ENCODE measurements at regions not wholly inside any gene's neighbourhood (a gene's known extent, or its start where the extent isn't known, plus 50 kb on each side); places are given as distances from the start of the nearest gene placed in this dataset.
A peak's percentile ranks its signal among the peaks of the same experiment; 100 is the strongest.

DNA sequence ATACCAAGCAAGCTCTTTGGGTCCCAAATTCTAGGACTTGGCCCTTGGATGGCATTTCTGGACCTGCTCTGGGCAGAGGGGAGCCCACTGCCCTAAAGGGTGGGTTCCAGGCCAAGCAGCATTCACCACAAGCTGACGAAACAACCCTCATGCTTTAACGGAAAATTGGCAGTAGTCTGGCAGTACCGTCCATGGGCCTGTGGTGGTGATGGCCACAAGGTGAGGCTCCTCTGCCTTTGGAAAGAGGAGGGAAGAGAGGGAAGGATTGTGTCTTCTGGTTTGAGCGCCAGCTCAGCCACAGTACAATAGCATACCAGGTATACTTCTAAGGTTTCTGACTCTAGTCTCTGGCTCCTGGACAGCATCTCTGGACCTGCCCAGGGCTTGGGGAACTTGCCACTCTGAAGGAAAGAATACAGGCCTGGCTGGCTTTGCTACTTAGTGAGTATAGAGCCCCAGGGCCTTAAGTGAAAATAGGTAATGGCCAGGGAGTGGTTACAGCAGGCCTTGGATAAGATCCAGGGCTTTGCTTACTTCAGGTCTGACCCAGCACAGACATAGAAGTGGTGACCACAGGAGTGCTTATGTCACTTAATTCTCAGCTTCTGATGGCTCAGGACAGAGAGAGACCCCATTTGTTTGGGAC, 595.5 kb downstream of the LMO7 start:
- no peak for DNase-seq (ENCODE audit: low read depth in 3 of 3, low spot score in 2 of 3)

DNA sequence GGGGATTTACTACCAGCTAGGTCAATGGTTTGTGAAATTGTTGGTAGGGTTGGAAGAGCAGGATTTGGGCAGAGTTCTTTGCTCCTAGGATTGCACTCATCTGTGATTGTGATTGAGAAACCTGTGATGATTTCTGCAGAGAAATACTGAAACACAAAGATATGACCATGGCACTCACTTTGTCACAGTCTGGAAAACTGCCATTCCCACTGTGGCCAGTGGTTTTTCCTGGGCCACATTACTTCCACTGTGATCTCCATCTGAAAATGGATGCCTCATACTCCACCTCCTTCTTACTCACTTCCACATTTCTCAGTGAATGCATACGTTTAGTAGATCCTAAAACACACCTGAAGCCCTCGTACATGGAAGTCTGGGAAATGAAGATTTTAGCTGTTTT, 593.2 kb downstream of the LMO7 start:
- no peak for DNase-seq (ENCODE audit: low read depth in 3 of 3, low spot score in 2 of 3)

DNA sequence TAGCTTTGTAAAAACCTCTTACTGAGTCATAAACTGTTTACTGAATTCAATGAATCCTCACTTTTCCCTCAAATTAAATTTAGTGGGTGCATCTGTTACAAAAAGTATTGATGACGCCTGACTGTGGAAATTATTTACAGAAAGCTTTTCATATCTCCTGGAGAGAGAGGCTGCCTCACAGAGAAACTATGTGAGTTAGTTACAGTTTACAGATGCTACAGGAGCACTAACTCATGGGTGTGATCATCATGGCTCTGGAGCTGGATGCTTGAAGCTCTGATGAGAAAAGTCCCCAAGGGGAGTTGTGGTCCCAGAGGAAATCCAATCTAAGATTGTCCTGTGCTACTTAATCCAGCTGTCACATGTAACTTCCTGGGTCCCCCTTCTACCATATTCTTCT, 590.8 kb downstream of the LMO7 start:
- no peak for DNase-seq (ENCODE audit: low read depth in 3 of 3, low spot score in 2 of 3)

DNA sequence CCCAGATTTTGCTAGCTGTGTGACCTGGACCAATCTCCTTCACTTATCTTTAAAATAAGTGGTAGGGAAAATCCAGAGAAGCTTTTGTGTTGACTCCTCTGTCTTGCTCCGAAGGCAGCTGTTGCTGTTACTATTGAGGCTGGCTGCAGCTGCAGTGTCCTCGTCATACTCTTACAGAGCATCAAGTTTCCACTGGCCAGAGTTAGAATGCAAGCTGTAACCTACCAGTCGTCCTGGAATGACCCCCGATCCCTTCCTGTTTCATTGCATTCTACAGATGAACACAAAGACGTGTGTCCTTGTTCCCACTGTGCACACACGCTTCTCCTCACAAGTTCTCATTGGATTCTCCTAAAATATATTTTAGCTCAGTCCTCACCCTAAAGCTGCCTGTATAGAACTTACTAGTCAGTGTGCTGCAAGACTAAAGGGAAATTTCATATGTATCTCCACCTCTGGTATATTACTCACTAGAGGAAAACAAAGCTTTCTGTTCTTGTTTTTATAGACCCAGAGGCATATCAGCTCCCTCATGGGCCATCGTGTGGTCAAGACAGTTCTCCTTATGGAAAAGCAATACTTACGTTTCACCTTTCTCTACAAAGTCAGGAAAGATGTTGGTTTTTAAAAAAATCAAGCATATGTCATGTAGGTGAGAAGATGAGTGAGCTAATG, 589.8 kb downstream of the LMO7 start:
- DNase-seq (ENCODE audit: low read depth in 3 of 3, low spot score in 2 of 3): peak in 2 of 3 donors; percentile 4 to 16

DNA sequence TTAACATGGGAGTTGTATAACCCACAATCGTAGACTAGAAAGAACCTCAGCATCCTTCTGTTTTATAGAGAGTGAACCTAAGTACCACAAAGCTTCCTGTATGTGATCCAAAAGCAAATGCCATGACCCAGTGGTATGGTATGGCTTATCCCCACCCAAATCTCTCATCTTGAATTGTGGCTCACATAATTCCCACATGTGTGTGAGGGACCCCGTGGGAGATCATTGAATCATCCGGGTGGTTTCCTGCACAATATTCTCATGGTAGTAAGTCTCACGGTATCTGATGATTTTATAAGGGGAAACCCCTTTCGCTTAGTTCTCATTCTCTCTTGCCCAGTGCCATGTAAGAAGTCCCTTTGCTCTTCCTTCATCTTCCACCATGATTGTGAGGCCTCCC, 587.9 kb downstream of the LMO7 start:
- DNase-seq (ENCODE audit: low read depth in 3 of 3, low spot score in 2 of 3): no peak

DNA sequence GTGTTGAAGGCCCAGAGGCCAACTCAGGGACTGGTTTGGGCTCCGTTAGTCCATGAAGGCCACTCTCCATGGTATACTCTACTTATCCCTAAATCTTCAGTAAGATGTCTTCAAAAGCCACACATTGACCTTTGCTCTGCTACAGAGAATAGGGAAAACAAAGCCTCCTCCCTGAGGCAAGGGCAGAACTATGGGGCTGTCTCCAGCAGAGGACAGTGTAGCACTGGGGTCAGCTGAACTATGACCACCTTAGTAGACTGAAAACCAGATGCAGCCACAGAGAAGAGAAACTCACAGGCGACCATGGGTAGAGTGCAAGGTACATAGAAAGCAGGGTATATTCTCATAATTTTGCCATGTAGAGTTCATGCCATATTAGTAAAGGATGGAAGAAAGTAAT, 587.4 kb downstream of the LMO7 start:
- DNase-seq (ENCODE audit: low read depth in 3 of 3, low spot score in 2 of 3): no peak

DNA sequence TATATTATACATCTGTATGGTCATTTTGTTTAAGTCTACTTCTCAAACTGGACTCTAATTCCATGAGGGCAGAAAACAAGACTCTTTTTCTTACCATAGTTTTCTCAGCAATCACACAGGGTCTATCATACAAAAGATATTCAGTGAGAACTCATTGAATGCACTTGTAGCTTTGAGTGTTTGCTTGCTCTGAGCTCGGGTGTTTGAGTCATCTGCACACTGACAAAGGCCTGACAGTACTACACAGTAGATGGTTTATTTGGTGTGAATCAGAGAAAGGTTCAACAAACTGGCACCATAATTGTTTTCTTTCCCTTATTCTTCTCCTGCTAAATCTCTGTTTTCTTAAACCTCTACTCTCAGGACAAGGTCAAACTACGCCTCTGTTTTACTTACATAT, 586.4 kb downstream of the LMO7 start:
- DNase-seq (ENCODE audit: low read depth in 3 of 3, low spot score in 2 of 3): no peak

DNA sequence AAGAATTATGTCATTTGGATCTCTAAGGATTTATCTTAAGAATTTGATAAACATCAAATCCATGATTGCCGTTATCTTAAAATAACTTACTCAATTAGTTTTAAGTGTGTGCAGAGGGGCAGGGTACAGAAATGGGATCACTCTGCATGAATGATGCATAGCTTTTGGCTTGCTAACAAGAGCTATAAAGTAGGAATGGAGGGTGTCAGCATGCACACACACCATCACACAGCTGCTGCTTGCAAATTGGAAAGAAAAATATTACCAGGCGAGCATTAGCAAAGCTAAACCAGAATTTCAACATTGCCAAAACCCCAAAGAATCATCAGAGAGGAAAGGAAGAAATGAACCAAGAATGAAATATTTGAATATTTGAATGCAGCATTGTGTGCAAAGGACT, 580.6 kb downstream of the LMO7 start:
- DNase-seq (ENCODE audit: low read depth in 3 of 3, low spot score in 2 of 3): peak; percentile 2 to 13 (median 7)

DNA sequence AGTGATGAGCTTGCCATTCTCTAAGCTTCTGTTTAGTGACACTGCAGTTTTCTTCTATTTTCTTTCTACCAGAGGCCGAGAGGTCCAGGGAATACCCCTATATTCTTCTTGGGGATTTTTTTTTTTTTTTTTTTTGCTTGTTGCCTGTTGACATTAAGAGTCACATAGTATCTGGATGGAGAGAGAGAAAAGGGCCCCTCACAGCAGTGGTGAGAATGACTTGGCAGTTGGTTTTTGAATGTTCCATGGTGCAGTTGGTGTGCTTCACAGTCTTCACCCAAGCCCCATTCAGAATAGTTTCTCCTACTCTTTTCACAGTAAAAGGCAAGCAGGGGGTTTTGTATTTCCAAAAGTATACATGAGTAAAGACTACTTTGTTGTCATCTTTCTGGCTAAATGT, 577.9 kb downstream of the LMO7 start:
- no peak for DNase-seq (ENCODE audit: low read depth in 3 of 3, low spot score in 2 of 3)

DNA sequence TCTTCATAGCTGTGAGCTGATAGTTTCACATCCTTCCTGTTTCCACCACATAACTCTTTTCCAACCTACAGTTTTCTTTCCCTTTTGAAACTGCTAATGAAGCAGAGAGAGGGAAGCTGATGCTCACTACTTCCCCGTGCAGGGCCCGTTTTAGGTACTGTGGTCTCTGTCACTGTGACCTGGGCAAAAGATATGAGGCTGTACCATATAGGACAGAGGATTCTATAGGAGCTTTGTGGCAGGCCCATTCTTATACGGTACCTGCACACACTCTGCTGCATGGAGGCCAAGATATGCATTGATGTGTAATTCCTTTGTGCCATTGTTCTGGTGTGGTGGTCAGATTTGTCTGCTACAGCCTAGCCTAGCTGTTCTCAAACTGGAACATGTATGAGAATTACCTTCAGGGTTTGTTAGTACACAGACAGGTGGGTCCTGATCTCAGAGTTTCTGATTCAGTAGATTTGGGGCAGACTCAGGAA, 577.3 kb downstream of the LMO7 start:
- no peak for DNase-seq (ENCODE audit: low read depth in 3 of 3, low spot score in 2 of 3)

DNA sequence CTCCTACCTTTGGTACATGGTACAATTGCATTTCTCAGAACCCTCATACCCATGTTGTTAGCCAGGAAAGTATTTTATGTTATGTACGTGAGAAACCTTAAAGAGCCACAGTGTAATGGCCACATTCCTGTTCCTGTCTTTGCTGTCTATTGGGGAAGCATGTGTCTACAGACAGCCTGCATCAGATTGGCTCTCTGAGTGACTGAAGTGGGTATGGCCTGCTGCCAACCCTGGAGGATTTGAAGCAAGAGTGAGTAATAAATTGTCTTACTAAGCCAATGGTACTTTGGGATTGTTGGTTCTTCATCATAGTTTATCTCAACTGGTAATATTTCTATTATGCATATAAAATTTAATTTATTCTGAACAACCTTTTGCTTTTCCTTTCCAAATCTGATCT, 574.1 kb downstream of the LMO7 start:
- no peak for DNase-seq (ENCODE audit: low read depth in 3 of 3, low spot score in 2 of 3)

DNA sequence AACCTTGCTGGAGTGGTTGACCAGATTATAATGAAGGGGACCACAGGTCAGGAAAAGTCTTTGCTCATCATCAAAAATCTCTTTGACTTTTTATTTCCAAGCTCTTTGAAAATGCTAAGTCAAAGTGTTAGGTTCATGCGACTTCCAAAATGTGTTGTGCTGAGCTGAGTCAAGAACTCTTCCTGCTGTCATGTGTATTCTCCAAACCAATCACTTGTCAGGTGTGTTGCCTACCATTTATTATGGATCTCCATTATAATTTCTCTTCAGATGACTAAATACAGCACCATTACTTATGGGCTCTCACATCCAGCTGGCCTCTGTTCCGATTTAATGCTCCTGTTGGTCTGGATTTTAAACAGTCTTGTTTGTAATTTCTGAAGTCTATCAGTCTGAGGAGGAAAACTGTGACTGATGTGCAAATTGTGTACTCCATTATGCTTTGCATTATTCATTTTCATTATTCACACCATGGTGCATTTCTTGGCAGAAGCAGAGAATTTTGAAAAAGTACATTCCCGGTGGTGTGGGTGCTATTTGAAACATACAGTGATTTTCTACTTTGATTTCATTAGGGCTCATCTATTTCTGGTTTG, 562.5 kb downstream of the LMO7 start:
- DNase-seq (ENCODE audit: low read depth in 3 of 3, low spot score in 2 of 3): no peak

DNA sequence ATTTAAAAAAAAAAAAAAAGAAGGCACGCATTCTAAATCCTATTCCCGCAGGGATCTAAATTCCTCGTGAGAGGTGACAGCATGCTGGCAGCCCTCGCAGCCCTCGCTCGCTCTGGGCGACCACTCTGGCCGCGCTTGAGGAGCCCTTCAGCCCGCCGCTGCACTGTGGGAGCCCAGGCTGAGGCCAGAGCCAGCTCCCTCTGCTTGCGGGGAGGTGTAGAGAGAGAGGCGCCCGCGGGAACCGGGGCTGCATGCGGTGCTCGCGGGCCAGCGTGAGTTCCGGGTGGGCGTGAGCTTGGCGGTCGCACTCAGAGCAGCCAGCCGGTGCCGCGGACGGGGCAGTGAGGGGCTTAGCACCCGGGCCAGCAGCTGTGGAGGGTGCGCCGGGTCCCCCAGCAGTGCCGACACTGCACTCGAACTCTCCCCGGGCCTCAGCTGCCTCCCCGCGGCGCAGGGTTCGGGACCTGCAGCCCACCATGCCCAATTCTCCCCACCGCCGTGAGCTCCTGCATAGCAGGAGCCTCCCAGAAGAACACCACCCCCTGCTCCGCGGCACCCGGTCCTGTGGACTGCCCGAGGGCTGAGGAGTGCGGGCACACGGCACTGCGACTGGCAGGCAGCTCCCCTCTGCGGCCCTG, 553.9 kb downstream of the LMO7 start:
- no peak for DNase-seq (ENCODE audit: low read depth in 3 of 3, low spot score in 2 of 3)

DNA sequence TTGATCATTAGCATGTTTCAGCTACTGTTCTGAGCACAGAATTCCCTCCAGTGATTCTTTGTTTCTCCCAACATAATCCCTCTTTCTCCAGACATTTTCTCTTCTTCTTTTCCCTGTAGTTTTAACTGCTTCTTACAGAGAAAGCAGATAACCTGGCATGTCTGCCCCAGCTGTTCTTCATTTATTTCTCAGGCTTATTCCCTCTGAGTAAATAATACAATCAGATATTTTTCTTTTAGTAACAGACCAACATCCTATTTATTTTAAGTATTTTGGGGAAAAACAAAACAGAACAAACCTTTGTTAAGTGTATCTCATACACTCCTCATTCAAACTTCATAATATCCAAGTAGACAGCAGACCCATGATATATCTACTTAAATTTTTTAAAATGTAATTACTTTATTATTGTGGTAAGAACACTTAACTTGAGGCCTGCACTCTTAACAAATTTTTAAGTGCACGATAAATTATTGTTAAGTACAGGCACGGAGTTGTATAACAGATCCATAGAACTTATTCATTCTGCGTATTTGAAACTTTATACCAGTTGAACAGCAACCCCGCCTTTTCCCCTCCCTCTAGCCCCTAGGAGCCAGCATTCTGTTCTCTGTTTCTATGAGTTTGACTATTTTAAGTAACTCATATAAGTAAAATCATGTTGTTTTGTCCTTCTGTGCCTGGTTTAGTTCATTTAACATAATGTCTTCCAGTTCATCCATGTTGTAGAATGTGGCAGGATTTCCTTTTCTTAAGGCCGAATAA, 540.0 kb downstream of the LMO7 start:
- DNase-seq (ENCODE audit: low read depth in 3 of 3, low spot score in 2 of 3): no peak

DNA sequence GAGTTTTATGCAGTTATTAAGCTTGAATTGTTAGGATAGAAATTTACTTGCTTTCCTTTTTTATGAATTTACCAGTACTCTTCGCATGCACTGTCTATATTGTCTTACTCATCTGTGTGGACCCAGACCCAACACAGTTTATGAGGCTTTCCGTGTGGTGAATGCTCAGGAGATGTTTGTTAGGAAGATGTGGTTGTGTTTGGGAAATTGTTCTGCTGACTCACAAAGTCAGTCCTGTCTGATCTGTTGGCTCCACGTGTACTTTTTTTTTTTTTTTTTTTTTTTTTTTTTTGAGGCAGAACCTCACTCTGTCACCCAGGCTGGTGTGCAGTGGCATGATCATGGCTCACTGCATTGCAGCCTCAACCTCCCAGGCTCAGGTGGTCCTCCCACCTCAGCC, 532.5 kb downstream of the LMO7 start:
- no peak for DNase-seq (ENCODE audit: low read depth in 3 of 3, low spot score in 2 of 3)

DNA sequence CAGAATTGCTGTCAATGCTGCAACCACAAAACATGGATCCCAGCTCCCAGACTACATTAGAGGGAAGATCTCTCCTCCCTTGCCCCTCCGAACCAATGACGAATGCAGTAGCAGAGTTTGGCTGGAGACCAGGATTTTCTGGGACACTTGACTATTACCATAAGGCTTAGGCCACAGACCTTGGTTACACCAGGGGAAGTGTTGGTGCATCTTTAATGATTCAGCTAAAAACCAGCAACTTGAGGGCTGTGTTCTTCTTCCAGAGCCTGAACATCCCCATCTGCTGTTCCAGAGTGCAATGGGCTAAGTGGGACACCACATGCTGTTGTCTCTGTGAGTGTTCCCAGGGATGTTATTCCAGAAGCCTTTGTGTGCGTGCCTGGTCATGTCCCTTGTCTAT, 528.2 kb downstream of the LMO7 start:
- DNase-seq (ENCODE audit: low read depth in 3 of 3, low spot score in 2 of 3): no peak

DNA sequence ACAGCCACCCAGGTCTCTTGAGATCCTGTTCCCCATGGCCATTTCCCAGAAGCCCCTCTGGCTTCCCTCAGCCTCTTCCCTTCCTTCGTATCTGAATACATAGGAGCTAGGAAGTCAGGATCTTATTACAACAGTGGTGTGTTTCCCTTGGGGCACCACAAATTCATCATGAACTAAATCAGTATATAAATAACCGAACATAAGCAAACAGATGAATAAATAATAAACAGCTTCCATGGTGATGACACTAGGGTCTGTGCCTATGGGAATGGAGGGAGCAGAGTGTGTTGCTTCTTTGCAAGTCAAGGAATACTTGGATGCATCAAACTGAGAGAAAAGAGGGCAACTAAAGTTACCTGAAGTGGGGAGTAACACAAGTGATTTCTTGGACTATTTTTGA, 527.6 kb downstream of the LMO7 start:
- DNase-seq (ENCODE audit: low read depth in 3 of 3, low spot score in 2 of 3): no peak

DNA sequence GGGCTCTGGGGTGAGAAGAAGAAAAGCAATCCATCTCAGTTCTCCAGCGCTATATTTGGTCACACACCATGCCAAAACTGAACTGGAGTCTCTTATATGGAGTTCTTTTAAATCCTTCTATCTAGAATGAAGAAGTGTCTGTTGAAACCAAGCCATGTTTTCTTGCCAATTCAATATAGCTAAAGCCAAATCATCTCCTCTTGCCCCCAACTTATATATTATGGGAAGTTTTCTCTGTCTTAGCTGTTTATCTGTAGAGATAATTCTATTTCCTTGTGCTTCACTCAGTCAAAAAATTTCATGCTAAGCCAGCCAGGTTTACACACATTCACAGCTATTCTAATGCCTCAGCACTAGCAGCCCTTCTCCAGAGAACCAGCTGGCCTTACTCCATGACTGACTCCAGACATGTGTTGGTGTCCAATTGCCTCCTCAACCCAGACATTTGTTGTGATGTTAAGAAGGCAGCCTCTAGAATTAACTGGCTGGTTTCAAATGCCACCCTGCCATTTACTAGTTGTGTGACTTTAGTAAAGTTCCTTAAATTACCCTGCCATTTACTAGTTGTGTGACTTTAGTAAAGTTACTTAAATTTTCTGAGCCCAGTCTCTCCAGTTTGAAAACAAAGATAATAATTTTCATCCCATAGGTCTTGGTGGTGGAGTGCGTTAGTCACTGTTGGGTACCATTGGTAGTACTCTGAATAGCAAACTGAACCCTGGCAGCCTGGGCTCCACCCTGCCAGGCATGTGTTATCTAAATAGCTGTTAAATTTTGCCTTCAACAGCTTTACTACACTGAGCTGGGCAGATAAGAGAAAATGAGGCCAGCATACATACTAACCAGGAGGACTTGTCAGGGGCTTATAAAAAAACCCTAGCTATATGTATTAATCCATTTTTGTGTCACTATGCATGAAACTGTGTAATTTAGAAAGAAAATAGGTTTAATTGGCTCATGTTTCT, 525.1 kb downstream of the LMO7 start:
- no peak for DNase-seq (ENCODE audit: low read depth in 3 of 3, low spot score in 2 of 3)

DNA sequence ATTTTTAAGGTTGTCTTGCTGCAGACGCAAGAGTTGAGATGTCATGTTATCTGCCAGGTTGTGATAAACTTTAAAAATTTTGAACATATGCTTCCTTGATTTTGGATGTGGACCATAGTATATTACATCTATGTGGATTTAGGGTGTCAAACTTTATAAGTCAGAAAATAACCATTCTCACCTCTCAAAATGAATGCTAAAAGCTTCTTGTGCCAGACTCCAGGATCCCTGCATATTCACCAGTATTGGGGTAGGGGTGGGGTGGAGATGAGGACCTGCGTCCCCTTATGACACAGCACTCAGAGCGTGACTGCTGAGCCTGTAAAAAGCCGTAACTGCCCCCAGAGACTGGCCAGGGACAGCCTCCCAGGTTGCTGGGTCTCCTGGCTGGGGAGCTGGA, 524.4 kb downstream of the LMO7 start:
- DNase-seq (ENCODE audit: low read depth in 3 of 3, low spot score in 2 of 3): no peak

DNA sequence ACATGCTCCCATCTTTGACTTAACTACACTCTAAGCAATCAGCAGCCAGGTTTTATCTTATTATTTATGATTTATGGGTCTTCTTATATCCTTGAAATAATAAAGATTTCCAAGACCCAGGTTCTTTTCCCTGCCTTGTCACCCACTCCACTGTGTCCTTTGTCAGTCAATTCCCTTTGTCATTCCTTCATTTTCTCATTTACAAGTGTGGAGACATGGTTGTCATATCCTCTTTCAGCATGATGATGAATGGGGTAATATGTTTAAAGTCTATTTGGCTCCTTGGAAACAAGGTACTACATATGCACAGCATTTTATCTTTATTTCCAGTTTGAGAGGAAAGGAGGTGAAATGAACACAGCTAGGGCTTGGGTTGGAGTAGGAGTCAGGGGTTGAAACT, 521.8 kb downstream of the LMO7 start:
- no peak for DNase-seq (ENCODE audit: low read depth in 3 of 3, low spot score in 2 of 3)
